GM12872 (cell line): ENCODE measurements at regions not wholly inside any gene's neighbourhood (a gene's known extent, or its start where the extent isn't known, plus 50 kb on each side); places are given as distances from the start of the nearest gene placed in this dataset.

ENCODE experiments used
- CTCF ChIP-seq: IDR thresholded peaks from 3 replicates; pipeline ENCODE4 v1.5.1; 2011; ENCODE audit warnings: low read depth, mild to moderate bottlenecking, low read length, moderate library complexity; ENCODE audit not compliant: insufficient read depth

- no peak for TF ChIP-seq CTCF
These were observed 571.8 kb downstream of the QKI start for GRCh38 chr6:163986313-163986712.

GRCh38 chr6:163985710-163986109 is 571.2 kb downstream of the QKI start:
- TF ChIP-seq CTCF: no peak

- TF ChIP-seq CTCF: no peak
These were observed 570.5 kb downstream of the QKI start for GRCh38 chr6:163985040-163985439.

GRCh38 chr6:163984124-163984936 is 569.8 kb downstream of the QKI start:
- no peak for TF ChIP-seq CTCF

GRCh38 chr6:163983679-163984078 is 569.2 kb downstream of the QKI start:
- no peak for TF ChIP-seq CTCF

GRCh38 chr6:163974322-163974721 is 559.8 kb downstream of the QKI start:
- no peak for TF ChIP-seq CTCF

GRCh38 chr6:163971841-163972838 is 557.6 kb downstream of the QKI start:
- no peak for TF ChIP-seq CTCF
